Spleen (tissue), 11 donors: ENCODE measurements at regions not wholly inside any gene's neighbourhood (a gene's known extent, or its start where the extent isn't known, plus 50 kb on each side); places are given as distances from the start of the nearest gene placed in this dataset.

Experiments used
- DNase-seq: peaks from one replicate; pipeline ENCODE4 v3.0.0-alpha.2; 2020
- H3K27ac ChIP-seq, 8 donors: fragments of 200-600 bp; sonication (generic) in 7 of 8; 1 replicate in 4 of 8; 2 replicates in 4 of 8; pipeline versions ENCODE4 v1.5.0 to v1.8.0; 2016 to 2021; ENCODE audit warnings: inconsistent platforms in 4 of 8, mild to moderate bottlenecking in 4 of 8, moderate library complexity in 1 of 8
- H3K27me3 ChIP-seq, 7 donors: fragments of 200-600 bp; sonication (generic) in 6 of 7; replicated peaks in 1 of 7; 1 replicate in 4 of 7; 2 replicates in 3 of 7; pipeline versions ENCODE4 v1.5.0 to v1.8.0; 2016 to 2021; ENCODE audit warnings: inconsistent platforms in 3 of 7, mild to moderate bottlenecking in 1 of 7
- H3K36me3 ChIP-seq, 6 donors: fragments of 200-600 bp; sonication (generic) in 5 of 6; 1 replicate in 4 of 6; 2 replicates in 2 of 6; pipeline versions ENCODE4 v1.5.0 to v1.8.0; 2016 to 2021; ENCODE audit warnings: inconsistent platforms in 2 of 6
- H3K4me1 ChIP-seq, 6 donors: fragments of 200-600 bp; sonication (generic) in 5 of 6; 1 replicate in 3 of 6; 2 replicates in 3 of 6; pipeline versions ENCODE4 v1.5.0 to v1.8.0; 2016 to 2021; ENCODE audit warnings: inconsistent platforms in 3 of 6
- H3K4me3 ChIP-seq, 8 donors: fragments of 200-600 bp; sonication (generic) in 7 of 8; 1 replicate in 4 of 8; 2 replicates in 4 of 8; pipeline versions ENCODE4 v1.5.0 to v1.8.0; 2016 to 2021; ENCODE audit warnings: inconsistent platforms in 4 of 8, mild to moderate bottlenecking in 4 of 8, moderate library complexity in 2 of 8
- H3K9me3 ChIP-seq, 8 donors: fragments of 200-600 bp; sonication (generic) in 7 of 8; 1 replicate in 4 of 8; 2 replicates in 4 of 8; pipeline versions ENCODE4 v1.5.0 to v1.8.0; 2016 to 2021; ENCODE audit warnings: inconsistent platforms in 4 of 8
- CTCF ChIP-seq, 11 experiments: fragments of 200-600 bp in 7 of 11; fragments of 450-650 bp in 4 of 11; sonication (generic) in 4 of 11; IDR thresholded peaks in 8 of 11; conservative IDR thresholded peaks in 3 of 11; 1 replicate in 7 of 11; 2 replicates in 4 of 11; pipeline versions ENCODE4 v1.4.0 to v1.8.0; 2016 to 2021; ENCODE audit warnings: antibody characterized with exemption in 11 of 11, inconsistent platforms in 4 of 11, mild to moderate bottlenecking in 1 of 11
- POLR2A ChIP-seq, 3 donors: fragments of 450-650 bp; IDR thresholded peaks; one replicate each; pipeline ENCODE4 v1.5.1; 2017; ENCODE audit warnings: antibody characterized with exemption in 3 of 3, mild to moderate bottlenecking in 1 of 3
- POLR2AphosphoS5 ChIP-seq, 3 donors: sonication (generic); formaldehyde crosslinking; IDR thresholded peaks; one replicate each; pipeline ENCODE4 v1.5.1; 2017; ENCODE audit warnings: antibody characterized with exemption in 3 of 3
- WGBS, 5 donors: extraction: QIAGEN DNeasy Blood & Tissue Kit in 3 of 5; methylation state at CpG; one replicate each; pipeline versions ENCODE4 v1.1.5 to v1.1.7; 2013 to 2018; 5-methylcytosine and 5-hydroxymethylcytosine counted together
- intact Hi-C: fragments of 100-400 bp; cut with DNase I; formaldehyde crosslinking; loops from one replicate; pipeline ENCODE4 v1.15.0; 2023; ENCODE audit warnings: low total_unique reads
- donor health status: healthy with polysubstance abuse.
- donor health status: DM: no; HTN: no; CAD: no; lungs with moderate emphysema.
- donor health status: DM: no; HTN: no; CAD: no.
- donor health status: Bipolar disorder and iron deficiency.
- donor health status: healthy.
- donor health status: DM: no; HTN: no; CAD: no.
- donor health status: DM: yes; HTN: yes; CAD: no.

- no peaks in the 10 kb centered on the region for H3K36me3 ChIP-seq
- no peaks in the 10 kb centered on the region for H3K27me3 ChIP-seq
- WGBS, 5 donors = 87 to 96% (median 91%) methylated on average over 2 of the region's 2 CpGs
- no peak for TF ChIP-seq POLR2A (IDR thresholded peaks at IDR 0.05)
- H3K27ac ChIP-seq = no peak overlapping the region
- peaks cover 0 to 25% (median 1%) of the 10 kb centered on the region in 8 donors for H3K9me3 ChIP-seq
- H3K4me1 ChIP-seq = no peaks in the 10 kb centered on the region
- no peak for DNase-seq
- intact Hi-C loops = no loop called here
- H3K4me3 ChIP-seq = no peak overlapping the region
Observed at GRCh38 chr5:28313321-28313951, 1275.0 kb upstream of the CDH9 start.

- TF ChIP-seq POLR2A (IDR thresholded peaks at IDR 0.05) (no peak), POLR2AphosphoS5 (IDR thresholded peaks at IDR 0.05) (no peak), CTCF (IDR thresholded peaks at IDR 0.05 in 8 of 11, conservative IDR thresholded peaks at IDR 0.05 in 3 of 11) (no peak)
- no peaks in the 10 kb centered on the region for H3K36me3 ChIP-seq
- WGBS, 5 donors = 85 to 92% (median 88%) methylated on average over 6 of the region's 6 CpGs
- H3K4me1 ChIP-seq = no peaks in the 10 kb centered on the region
- H3K27ac ChIP-seq = no peak overlapping the region
- no peak for DNase-seq
- peaks cover 0 to 28% (median 17%) of the 10 kb centered on the region in 8 donors for H3K9me3 ChIP-seq
- no peak overlapping the region for H3K4me3 ChIP-seq
- intact Hi-C loops = no loop called here
- no peaks in the 10 kb centered on the region for H3K27me3 ChIP-seq
Observed at GRCh38 chr5:28310696-28311095, 1272.3 kb upstream of the CDH9 start.

GRCh38 chr5:28305891-28306290 lies 1267.5 kb upstream of the CDH9 start:
- no peaks in the 10 kb centered on the region for H3K36me3 ChIP-seq
- DNase-seq = no peak
- no peak overlapping the region for H3K4me3 ChIP-seq
- H3K27ac ChIP-seq = no peak overlapping the region
- H3K9me3 ChIP-seq = peaks cover 0 to 40% (median 27%) of the 10 kb centered on the region in 8 donors
- TF ChIP-seq CTCF (IDR thresholded peaks at IDR 0.05 in 8 of 11, conservative IDR thresholded peaks at IDR 0.05 in 3 of 11) = no peak
- no peak for TF ChIP-seq POLR2A (IDR thresholded peaks at IDR 0.05)
- no peak for TF ChIP-seq POLR2AphosphoS5 (IDR thresholded peaks at IDR 0.05)
- intact Hi-C loops = no loop called here
- no peaks in the 10 kb centered on the region for H3K4me1 ChIP-seq
- no peaks in the 10 kb centered on the region for H3K27me3 ChIP-seq
- WGBS, 5 donors = 79 to 92% (median 85%) methylated on average over 1 of the region's 1 CpG

GRCh38 chr5:28301712-28302111 lies 1263.3 kb upstream of the CDH9 start:
- no peak for TF ChIP-seq CTCF (IDR thresholded peaks at IDR 0.05 in 8 of 11, conservative IDR thresholded peaks at IDR 0.05 in 3 of 11)
- Histone ChIP-seq H3K4me1 (no peaks in the 10 kb centered on the region), H3K4me3 (no peak overlapping the region), H3K27ac (no peak overlapping the region), H3K27me3 (no peaks in the 10 kb centered on the region), H3K9me3 (peaks cover 0 to 32% (median 22%) of the 10 kb centered on the region in 8 donors), H3K36me3 (no peaks in the 10 kb centered on the region)
- 25 to 76% (median 40%) methylated on average over 2 of the region's 2 CpGs for WGBS, 5 donors
- no peak for DNase-seq
- intact Hi-C loops = no loop called here
